HG03354 (cell line): ENCODE measurements at regions not wholly inside any gene's neighbourhood (a gene's known extent, or its start where the extent isn't known, plus 50 kb on each side); places are given as distances from the start of the nearest gene placed in this dataset.
"Not testable (repeated sequence)": the region's sequence is repeated elsewhere in the genome, so short reads cannot be mapped to it uniquely, and the experiment has no call there.

Source experiments
- ATAC-seq: cut with Tn5 transposase; IDR thresholded peaks from one replicate; pipeline ENCODE4 v1.9.1; 2021; ENCODE audit warnings: mild to moderate bottlenecking; ENCODE audit not compliant: unreplicated experiment, poor library complexity, severe bottlenecking

DNA sequence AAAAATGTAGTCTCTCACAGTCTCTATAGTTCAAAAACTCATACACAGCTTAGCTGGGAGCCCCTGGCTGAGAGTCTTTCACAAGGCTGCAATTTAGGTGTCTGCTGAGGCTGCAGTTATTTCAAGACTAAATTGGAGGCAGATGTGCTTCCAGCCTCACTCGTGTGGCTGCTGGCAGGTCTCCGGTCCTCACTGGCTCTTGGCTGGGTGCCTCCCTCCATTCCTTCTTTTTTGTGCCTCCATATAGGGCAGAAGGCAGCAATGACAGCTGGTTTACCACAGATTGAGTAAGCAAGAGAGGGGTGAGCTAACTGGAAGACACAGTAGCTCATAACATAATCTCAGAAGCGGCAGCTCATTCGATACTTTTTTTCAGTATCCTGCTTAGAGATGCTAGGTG, 2167.7 kb upstream of the WWC1 start:
- ATAC-seq, result no peak

DNA sequence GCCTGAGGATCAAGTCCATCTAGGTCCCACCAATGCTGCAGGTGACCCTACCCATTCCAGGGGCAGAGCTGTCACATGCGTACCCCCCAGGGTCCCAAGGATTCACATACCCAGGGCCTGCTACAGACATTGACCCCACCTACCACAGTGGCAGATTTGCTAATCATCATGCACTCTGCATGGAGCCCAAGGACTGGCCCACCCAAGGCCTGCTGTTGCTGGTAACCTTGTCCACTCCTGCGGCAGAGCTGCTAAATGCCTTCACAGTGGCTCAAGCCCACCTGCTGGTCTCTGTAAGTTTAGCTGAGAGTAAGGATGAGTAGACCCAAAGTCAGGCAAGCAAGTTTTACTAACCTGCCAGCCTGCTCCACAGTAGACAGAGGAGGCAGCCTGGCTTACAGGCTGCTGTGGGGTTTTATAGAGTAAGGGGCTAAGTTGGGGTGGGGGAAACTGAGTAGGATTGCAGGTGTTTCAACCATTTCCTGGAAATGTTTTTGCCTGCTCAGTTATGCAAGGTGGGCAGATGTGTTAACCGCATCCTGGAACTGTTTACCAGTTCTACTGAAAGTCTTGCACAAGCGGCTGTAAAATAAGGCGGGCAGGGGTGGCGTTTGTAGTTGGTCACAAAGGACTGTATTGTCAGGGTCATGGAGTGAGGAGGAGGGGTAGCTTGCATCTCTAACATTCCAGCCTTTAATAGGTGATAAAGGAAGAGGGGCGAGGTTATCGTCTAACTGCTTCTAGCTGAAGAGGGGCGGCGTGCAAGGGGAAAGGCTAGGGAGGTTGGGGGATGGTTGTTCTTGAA, 2163.5 kb upstream of the WWC1 start:
- ATAC-seq, result no peak

DNA sequence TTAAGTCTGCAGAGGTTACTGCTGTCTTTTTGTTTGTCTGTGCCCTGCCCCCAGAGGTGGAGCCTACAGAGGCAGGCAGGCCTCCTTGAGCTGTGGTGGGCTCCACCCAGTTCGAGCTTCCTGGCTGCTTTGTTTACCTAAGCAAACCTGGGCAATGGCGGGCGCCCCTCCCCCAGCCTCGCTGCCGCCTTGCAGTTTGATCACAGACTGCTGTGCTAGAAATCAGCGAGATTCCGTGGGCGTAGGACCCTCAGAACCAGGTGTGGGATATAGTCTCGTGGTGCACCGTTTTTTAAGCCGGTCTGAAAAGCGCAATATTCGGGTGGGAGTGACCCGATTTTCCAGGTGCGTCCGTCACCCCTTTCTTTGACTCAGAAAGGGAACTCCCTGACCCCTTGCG, 2146.3 kb upstream of the WWC1 start:
- not testable (repeated sequence) for ATAC-seq

DNA sequence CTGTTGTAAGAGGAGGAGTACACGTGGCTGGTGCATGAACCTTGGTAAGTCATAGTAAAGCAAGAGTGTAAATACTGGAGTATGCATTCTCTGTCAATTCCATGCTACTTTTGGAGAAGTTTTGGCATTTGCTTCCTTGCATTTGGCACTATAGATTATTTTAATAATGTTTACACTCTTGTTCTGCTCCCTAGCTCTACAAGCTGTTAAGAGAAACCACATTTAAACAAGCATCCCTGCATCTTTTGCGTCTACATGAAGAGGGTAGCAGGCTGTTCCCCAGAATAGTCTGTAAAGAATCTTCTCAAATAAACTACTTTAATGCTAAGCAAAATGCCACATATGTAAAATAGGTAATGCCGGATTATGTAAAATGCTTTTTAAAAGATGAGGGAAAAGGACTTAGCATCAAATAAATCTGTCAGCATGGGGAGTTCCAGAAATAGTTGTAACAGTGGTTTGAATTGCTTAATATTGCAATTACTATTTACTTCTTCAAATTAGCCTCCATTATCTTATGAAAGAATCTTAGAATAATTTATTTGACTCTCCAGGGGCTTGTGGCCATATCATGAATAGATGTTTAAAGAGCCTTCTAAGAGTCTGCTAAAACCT, 2127.3 kb upstream of the WWC1 start:
- no peak for ATAC-seq

DNA sequence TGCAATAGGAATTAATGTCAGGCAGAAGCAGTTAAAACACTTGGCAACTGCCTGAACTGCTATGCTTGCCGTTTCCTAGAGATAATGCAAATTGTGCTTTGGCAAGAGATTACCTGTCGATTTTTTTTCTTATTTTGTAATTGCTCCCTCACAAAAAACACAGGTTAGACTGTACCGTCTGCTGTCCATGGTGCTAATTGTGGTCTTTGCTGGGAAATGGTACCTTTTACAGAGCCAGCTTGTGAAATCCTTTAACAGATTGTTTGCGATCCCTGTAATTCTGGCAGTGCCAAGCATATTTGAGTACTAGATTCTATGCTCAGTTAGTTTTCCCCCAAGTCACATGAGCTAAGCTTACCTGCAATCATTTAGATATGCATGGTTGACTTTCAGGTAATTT, 2125.8 kb upstream of the WWC1 start:
- no peak for ATAC-seq

DNA sequence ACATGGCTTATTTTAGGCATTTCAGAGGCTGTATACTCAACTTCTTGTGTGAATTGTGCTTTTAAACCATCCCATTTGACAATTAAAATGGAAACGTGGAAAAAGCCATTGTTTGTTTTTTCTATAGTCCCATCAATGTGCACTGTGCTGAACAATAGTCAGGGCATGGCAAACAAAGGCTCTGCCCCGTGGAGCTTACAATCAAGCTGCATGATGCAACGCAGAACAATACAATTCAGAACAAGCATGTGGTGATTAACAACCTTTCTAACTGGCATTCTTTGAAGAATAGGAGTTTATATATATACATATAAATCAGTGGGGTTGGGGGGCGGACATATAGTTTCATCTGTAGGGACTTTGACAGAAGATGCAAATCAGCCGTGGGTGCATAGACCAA, 2125.4 kb upstream of the WWC1 start:
- ATAC-seq, result no peak

DNA sequence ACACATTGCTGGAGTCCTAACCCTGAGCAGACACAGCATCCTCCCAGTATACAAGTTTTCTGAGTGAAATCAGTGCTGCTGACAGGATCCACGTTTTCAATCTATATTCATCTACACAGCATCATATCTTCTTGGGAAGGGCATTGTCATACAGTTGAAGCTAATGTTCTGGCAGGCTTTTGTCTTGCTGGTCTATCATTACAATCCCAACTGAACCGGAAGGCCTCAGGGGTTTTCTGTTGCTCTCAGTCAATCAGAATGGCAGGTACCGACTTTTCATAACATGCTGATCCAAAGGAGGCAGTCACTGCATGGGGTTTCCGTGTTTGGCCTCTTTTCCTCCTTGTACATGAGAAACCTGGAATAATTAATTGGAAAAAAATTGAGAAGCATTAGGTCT, 2118.8 kb upstream of the WWC1 start:
- ATAC-seq, result no peak

DNA sequence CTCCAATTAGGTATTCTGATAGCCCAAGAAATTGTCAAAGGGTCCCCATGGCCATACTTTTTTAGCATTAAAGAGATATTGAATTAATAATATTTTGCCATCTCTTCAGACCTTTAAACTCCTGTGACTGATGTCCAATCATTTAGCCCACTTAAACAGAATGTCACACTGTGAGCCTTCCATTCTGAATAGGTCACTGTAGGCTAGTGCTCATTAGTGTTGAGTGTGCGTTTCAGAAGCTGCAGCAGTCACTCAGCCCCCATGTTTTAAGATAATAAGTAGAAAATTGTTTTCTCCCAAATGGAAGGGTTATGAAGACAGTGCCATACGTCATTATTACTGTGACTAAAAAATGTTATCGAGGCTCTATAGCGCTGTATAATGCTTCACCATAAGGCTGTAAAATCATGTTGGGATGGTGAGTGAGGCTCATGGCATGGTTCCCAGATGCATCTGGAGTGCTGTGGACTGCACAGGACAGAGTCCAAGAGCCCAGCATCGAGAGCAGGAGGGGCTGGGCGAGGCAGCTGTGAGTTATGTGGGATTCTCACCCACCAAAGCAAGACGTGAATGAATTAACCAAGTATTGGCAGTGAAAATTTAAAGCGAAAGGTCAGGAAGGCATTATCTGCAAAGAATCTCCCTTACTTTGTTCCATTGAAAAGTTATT, 2112.9 kb upstream of the WWC1 start:
- no peak for ATAC-seq

DNA sequence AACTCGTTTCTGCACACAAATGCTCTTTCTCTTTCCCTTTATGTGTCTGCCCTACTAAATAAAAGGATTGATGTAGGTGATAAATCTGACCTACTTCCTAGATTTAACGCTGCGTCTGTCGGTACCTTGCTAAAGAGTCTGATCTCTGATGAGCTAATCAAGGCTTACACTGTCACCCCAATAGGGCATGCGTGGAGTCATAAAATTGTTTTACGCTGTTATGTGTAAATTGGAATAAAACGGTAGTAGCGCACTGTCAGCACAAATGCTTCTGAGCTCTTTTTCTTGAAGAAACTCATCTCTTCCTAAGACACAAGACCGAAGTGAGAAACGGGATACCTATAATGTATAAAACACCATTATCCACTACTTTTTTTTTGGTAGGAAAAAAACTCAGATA, 2106.3 kb upstream of the WWC1 start:
- no peak for ATAC-seq

DNA sequence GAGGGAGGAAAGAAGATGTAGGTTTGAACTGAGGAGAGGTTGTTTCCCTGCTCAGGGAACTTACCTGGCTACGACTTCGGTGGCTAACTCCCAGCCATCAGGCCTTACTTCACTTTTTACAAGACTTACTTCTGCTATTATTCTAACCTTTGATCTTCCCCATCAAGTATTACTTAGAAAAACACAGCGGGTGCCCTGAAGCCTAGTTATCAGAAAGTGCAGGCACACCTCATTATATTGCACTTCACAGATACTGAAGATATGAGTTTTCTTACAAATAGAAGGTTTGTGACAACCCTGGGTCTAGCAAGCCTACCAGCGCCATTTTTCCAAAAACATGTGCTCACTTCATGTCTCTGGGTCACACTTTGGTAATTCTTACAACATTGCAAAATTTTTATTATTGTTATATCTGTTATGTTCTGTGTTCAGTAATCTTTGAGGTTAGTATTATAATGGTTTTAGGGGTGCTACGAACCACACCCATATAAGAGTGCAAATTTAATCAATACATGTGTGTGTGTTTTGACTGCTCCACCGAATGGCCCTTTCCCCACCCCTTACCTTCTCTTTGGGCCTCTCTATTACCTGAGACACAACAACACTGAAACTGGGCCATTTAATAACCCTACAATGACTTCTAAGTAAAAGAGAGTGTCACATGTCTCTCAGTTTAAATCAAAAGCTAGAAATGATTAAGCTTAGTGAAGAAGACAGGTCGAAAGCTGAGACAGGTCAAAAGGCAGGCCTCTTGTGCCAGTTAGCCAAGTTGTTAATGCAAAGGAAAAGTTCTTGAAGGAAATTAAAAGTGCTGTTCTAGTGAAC, 2102.7 kb upstream of the WWC1 start:
- ATAC-seq, result no peak

DNA sequence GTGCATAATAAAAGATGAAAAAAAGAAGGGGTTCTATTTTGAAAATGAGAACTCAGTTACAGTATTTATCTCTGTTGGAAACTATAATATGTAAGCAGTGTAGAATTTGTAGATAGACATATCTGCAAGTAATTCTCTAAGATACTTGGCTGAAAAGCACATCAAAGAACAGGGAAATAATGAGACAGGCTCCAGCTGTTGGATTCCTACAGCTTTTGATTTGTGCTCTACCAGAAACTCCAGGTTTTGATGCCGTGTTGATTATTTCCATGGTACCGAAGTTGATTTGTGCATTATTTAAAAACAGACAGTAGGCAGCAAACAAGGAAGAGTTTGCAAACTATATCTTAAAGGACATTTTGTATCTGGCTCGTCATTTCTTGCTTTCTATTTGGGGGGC, 2098.7 kb upstream of the WWC1 start:
- no peak for ATAC-seq

DNA sequence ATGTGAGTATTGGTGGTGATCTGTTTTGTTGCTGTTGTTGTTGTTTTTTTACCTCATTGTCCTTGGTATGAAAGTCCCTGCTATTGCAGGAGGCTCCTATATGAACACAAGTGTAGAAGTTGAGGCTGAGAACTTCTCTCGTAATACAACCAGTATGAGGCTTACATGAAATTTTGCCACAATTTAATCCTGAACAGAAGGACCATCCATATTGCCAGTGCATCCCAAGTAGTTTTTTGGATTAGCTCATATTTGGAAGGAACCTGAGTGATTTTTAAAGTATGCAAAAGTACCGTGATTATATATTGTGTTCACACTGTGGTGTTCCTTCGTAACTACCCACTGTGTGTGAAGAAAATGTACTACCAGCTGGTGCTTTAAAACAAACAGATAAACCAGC, 2095.5 kb upstream of the WWC1 start:
- ATAC-seq, result no peak

DNA sequence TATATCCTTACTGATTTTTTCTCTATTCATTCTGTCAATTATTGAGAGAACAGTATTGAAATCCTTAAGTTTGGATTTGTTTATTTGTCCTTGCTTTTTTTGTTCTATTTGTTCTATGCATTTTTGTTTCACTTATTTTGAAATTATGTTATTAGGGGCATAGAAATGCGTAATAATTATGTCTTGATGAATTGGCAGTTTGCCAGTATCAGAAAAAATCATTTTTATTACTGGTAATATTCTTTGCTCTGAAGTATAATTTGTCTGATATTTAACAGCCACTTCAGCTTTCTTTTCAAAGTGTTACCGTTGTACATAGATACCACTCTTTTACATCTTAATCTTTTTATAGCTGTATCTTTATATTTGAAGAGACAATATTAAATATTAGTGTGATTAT, 2090.9 kb upstream of the WWC1 start:
- ATAC-seq, result no peak

DNA sequence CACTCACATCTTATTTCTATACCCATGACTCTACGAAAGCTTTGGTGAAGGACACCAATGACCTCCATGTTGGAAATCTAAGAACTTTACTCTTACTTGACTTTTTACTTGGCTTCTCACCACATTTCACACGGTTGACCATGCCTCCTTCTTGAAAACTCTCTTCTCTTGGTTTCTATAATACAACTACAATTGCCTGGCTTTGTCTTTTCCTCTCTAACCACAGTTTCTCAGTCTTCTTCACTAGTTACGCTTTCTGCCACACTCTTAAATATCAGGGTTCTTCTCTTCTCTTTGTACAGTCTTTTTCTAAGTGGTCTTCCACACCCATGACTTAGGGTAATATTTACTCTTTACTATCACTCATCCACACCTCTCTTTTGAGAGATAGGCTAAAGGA, 2079.8 kb upstream of the WWC1 start:
- ATAC-seq, result no peak

DNA sequence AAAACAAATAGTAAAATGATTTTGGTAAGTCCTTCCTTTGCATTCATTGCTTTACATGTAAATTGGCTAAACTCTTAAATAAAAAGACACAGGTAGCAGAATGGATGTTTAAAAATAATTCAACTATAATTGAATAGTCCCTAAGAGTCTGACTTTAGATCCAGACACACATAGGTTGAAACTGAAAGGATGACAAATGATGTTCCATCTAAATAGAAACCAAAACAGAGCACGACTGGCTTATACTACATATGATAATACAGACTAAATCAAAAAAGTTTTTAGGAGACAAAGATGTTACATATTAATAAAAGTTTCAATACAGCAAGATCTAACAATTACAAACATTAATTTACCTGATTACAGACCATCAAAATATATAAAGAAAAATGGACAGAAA, 2055.1 kb upstream of the WWC1 start:
- no peak for ATAC-seq

DNA sequence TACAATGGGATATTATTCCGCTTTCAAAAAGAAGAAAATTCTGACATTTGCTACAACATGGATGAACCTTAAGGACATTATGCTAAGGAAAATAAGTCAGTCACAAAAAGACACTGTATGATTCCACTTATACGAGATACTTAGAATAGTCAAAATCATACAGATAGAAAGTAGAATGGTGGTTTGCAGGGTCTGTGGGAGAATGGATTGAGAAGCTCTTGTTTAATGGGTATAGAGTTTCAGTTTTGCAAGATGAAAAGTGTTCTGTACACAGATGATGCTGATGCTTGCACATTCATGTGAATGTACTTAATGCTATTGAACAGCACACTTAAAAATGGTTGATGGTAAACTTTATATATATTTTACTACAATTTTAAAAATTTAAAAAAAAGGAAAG, 2050.7 kb upstream of the WWC1 start:
- no peak for ATAC-seq

DNA sequence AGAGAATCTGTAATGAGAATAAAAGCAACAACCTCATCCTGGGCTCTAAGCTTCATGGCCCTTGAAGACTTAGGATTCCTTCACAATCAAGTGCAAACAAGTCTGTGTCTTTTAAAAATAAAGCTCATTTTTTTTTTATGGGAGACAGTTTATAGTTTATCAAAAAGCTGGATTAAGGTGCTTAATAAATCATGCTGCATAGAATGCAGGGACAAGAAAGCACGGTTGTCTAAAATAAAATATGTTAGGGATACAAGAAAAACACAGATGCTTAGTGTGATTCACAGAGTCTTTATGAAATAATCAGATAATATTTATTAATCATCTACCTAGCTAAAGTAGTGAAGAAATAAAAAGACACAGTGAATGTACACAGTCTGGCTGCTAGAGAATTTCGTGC, 2045.9 kb upstream of the WWC1 start:
- no peak for ATAC-seq

DNA sequence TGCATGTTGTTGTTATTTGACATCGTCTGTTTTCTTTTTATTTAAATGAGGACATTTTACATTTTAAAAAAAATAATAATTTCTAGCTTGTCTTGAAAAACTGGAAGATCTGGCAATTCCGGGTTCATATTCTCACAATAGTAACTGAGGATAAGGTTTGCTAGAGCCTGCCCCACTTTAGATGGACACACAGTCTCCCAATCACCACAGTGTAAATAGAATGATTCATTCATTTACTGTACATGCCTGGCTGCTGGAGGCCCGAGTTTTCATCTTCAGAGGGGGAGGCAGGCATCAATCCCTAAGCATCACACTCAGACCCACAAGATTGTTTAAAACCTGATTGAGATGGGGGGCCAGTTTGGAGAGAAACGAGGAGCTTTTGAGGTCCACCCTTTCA, 2039.7 kb upstream of the WWC1 start:
- no peak for ATAC-seq

DNA sequence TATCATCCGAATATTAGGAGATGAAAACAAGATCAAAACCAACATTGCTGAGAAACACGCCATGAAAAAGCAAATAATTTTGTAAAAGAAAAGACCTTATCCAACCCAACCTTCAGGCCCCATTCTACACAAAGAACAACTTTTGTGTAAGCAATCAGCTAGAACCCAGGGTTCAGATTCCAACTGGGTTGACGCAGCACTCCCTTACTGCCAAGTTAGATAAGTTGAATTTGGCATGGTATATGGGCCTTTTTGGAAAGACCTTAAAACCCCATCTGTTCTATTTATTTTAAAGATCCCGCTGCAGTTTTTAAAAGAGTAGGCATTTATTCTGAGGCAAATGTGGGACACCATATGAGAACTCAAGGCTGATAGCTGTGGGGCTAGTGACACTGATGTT, 2033.8 kb upstream of the WWC1 start:
- ATAC-seq, result no peak

DNA sequence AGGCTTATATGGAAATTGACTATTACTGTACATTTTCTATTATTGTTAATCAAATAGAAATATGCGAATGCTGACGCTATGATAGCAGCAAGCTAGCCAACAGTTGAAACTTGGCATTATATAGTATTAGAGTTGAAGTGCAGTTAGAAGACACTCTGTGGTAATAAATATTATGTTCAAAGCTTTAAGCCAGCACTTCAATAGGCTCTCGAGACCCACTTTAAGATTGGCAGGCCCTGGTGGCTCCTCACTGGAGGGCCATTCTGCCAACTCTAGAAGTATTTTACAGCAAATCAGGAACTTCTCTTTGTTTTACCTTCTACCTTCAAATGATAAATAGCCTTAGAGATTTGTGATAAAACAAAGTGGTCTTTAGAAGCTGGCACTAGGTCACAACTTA, 2029.0 kb upstream of the WWC1 start:
- no peak for ATAC-seq
